NCI-H2196 (cell line): ENCODE measurements at regions not wholly inside any gene's neighbourhood (a gene's known extent, or its start where the extent isn't known, plus 50 kb on each side); places are given as distances from the start of the nearest gene placed in this dataset.
A peak's percentile ranks its signal among the peaks of the same experiment; 100 is the strongest.
"Not testable (repeated sequence)": the region's sequence is repeated elsewhere in the genome, so short reads cannot be mapped to it uniquely, and the experiment has no call there.

Source experiments
- DNase-seq: peaks from one replicate; lab custom pipeline; 2025; ENCODE audit not compliant: unreplicated experiment; lab: John Stamatoyannopoulos, UW

GRCh38 chr12:76183459-76184186 is 99.1 kb upstream of the NAP1L1 start:
- DNase-seq, result no peak

- no peak for DNase-seq
Observed at GRCh38 chr12:76180401-76181277, 96.2 kb upstream of the NAP1L1 start.

GRCh38 chr12:76178452-76178851 is 94.0 kb upstream of the NAP1L1 start:
- no peak for DNase-seq

- DNase-seq, result no peak
Observed at GRCh38 chr12:76177821-76178220, 93.3 kb upstream of the NAP1L1 start.

- no peak for DNase-seq
Observed at GRCh38 chr12:76176940-76177339, 92.5 kb upstream of the NAP1L1 start.

GRCh38 chr12:76175946-76176345 is 91.5 kb upstream of the NAP1L1 start:
- not testable (repeated sequence) for DNase-seq

GRCh38 chr12:76173756-76174155 is 89.3 kb upstream of the NAP1L1 start:
- DNase-seq, result no peak

GRCh38 chr12:76158518-76159321 is 74.2 kb upstream of the NAP1L1 start:
- no peak for DNase-seq

- DNase-seq, result no peak
Observed at GRCh38 chr12:76156726-76157125, 72.2 kb upstream of the NAP1L1 start.

GRCh38 chr12:76156314-76156713 is 71.8 kb upstream of the NAP1L1 start:
- DNase-seq, result no peak

- DNase-seq, result no peak
Observed at GRCh38 chr12:76155157-76155670, 70.7 kb upstream of the NAP1L1 start.

- no peak for DNase-seq
Observed at GRCh38 chr12:76153616-76154015, 69.1 kb upstream of the NAP1L1 start.

- no peak for DNase-seq
Observed at GRCh38 chr12:76152181-76152807, 67.8 kb upstream of the NAP1L1 start.

GRCh38 chr12:76144245-76144549 is 59.7 kb upstream of the NAP1L1 start:
- DNase-seq, result peak; percentile 25

GRCh38 chr12:76143343-76144244 is 59.1 kb upstream of the NAP1L1 start:
- DNase-seq, result peak; percentile 7

GRCh38 chr12:76142305-76142704 is 57.8 kb upstream of the NAP1L1 start:
- no peak for DNase-seq

- DNase-seq, result no peak
Observed at GRCh38 chr12:76138656-76139055, 54.2 kb upstream of the NAP1L1 start.

GRCh38 chr12:76137606-76138005 is 53.1 kb upstream of the NAP1L1 start:
- no peak for DNase-seq

GRCh38 chr12:76135456-76135855 is 51.0 kb upstream of the NAP1L1 start:
- no peak for DNase-seq
